GM13976 (cell line): ENCODE measurements at regions not wholly inside any gene's neighbourhood (a gene's known extent, or its start where the extent isn't known, plus 50 kb on each side); places are given as distances from the start of the nearest gene placed in this dataset.

Experiments used
- DNase-seq: peaks from one replicate; pipeline ENCODE4 v3.0.0; 2012; ENCODE audit warnings: low spot score
- CTCF ChIP-seq: IDR thresholded peaks from 2 replicates; pipeline ENCODE4 v1.5.1; 2012; ENCODE audit warnings: borderline replicate concordance, mild to moderate bottlenecking; ENCODE audit not compliant: insufficient read depth; ENCODE audit errors: extremely low read depth, missing control alignments, control extremely low read depth
- in situ Hi-C: fragments of 300-500 bp; cut with MboI; formaldehyde crosslinking; loops from one replicate; pipeline ENCODE4 v1.12.0; 2022; ENCODE audit warnings: low sequenced_read_pairs, mixed read lengths, inconsistent platforms; ENCODE audit not compliant: unreplicated experiment

- no peak for TF ChIP-seq CTCF
- no peak for DNase-seq
- in situ Hi-C loops = no loop called here
Observed at GRCh38 chr19:32103541-32103940, 241.9 kb upstream of the ZNF507 start.

GRCh38 chr19:32104153-32104849, 241.1 kb upstream of the ZNF507 start:
- DNase-seq = no peak
- TF ChIP-seq CTCF = no peak
- in situ Hi-C loops = no loop called here

GRCh38 chr19:32104850-32105235, 240.6 kb upstream of the ZNF507 start:
- no peak for TF ChIP-seq CTCF
- in situ Hi-C loops = no loop called here
- DNase-seq = no peak

GRCh38 chr19:32105527-32106310, 239.7 kb upstream of the ZNF507 start:
- no peak for DNase-seq
- in situ Hi-C loops = no loop called here
- no peak for TF ChIP-seq CTCF

GRCh38 chr19:32122258-32122657, 223.2 kb upstream of the ZNF507 start:
- DNase-seq = no peak
- no peak for TF ChIP-seq CTCF
- in situ Hi-C loops = no loop called here

GRCh38 chr19:32123355-32123940, 222.0 kb upstream of the ZNF507 start:
- in situ Hi-C loops = no loop called here
- DNase-seq = no peak
- TF ChIP-seq CTCF = no peak
